H1 (cell line): ENCODE measurements at regions not wholly inside any gene's neighbourhood (a gene's known extent, or its start where the extent isn't known, plus 50 kb on each side); places are given as distances from the start of the nearest gene placed in this dataset.

ENCODE experiments used
- CTCF ChIA-PET: fragments of 300-600 bp; sonication (Branson Sonifier 250); formaldehyde crosslinking; loops from one replicate; lab custom pipeline; 2021; ENCODE audit not compliant: partially characterized antibody; lab: Charles Lee
- POLR2A ChIA-PET: fragments of 300-600 bp; sonication (Branson Sonifier 250); formaldehyde crosslinking; loops from one replicate; lab custom pipeline; 2021; ENCODE audit warnings: inconsistent platforms; ENCODE audit not compliant: partially characterized antibody; lab: Charles Lee
- DNase-seq, 2 experiments: peaks; one replicate each; pipeline versions ENCODE4 v3.0.0 to v3.0.0-alpha.2; 2010 to 2022; ENCODE audit warnings: low spot score in 2 of 2, low read depth in 1 of 2, mixed read lengths in 1 of 2
- FAIRE-seq: peaks from 2 replicates; lab custom pipeline; 2011; peaks lifted over from hg19 to GRCh38; lab: Jason Lieb, UNC
- H2AFZ ChIP-seq: 2 replicates; pipeline ENCODE4 v1.8.1; 2012; ENCODE audit warnings: low read length, inconsistent platforms
- H2AK5ac ChIP-seq: 2 replicates; pipeline ENCODE4 v1.6.1; 2013; ENCODE audit warnings: low read depth, low read length
- H2BK120ac ChIP-seq: replicated peaks from 2 replicates; pipeline ENCODE3; 2013; ENCODE audit warnings: low read depth, low read length, inconsistent platforms
- H2BK12ac ChIP-seq: 2 replicates; pipeline ENCODE4 v1.6.1; 2013; ENCODE audit warnings: low read depth, low read length
- H2BK15ac ChIP-seq: 2 replicates; pipeline ENCODE4 v1.6.1; 2013; ENCODE audit warnings: low read length
- H2BK20ac ChIP-seq: 2 replicates; pipeline ENCODE4 v1.6.1; 2013; ENCODE audit warnings: low read length
- H2BK5ac ChIP-seq: 2 replicates; pipeline ENCODE4 v1.6.1; 2013; ENCODE audit warnings: low read depth, low read length
- H3K14ac ChIP-seq: 2 replicates; pipeline ENCODE4 v1.6.1; 2013; ENCODE audit warnings: inconsistent platforms; ENCODE audit not compliant: insufficient read length
- H3K18ac ChIP-seq: 2 replicates; pipeline ENCODE4 v1.6.1; 2013; ENCODE audit warnings: low read length; ENCODE audit errors: extremely low read depth
- H3K23ac ChIP-seq: 2 replicates; pipeline ENCODE4 v1.6.1; 2013; ENCODE audit warnings: inconsistent platforms; ENCODE audit not compliant: insufficient read length
- H3K23me2 ChIP-seq: 2 replicates; pipeline ENCODE4 v1.6.1; 2013; ENCODE audit warnings: low read depth, low read length
- H3K27ac ChIP-seq: 2 replicates; pipeline ENCODE4 v1.6.1; 2011; ENCODE audit warnings: low read depth, low read length, inconsistent platforms
- H3K27me3 ChIP-seq, 4 experiments: replicated peaks in 1 of 4; 1 replicate in 1 of 4; 2 replicates in 3 of 4; pipeline versions ENCODE4 v1.6.1 to v1.8.1; 2011 to 2013; ENCODE audit warnings: low read length in 3 of 4, mild to moderate bottlenecking in 3 of 4, inconsistent platforms in 2 of 4, mixed read lengths in 2 of 4, moderate library complexity in 1 of 4; ENCODE audit not compliant: control insufficient read depth in 3 of 4, insufficient read depth in 3 of 4; ENCODE audit errors: extremely low read depth in 1 of 4
- H3K36me3 ChIP-seq, 4 experiments: 2 replicates each; pipeline versions ENCODE4 v1.6.1 to v1.8.1; 2011 to 2013; ENCODE audit warnings: mild to moderate bottlenecking in 4 of 4, low read length in 3 of 4, moderate library complexity in 2 of 4, control low read depth in 1 of 4, inconsistent platforms in 1 of 4; ENCODE audit not compliant: insufficient read depth in 4 of 4, control insufficient read depth in 2 of 4
- H3K4ac ChIP-seq: replicated peaks from 2 replicates; pipeline ENCODE3; 2013; ENCODE audit warnings: low read length, low read depth, mixed read lengths, inconsistent platforms; ENCODE audit not compliant: insufficient read length
- H3K4me1 ChIP-seq, 4 experiments: replicated peaks in 1 of 4; 1 replicate in 1 of 4; 2 replicates in 3 of 4; pipeline versions ENCODE4 v1.6.1 to v1.8.1; 2011 to 2013; ENCODE audit warnings: low read length in 3 of 4, inconsistent platforms in 2 of 4, mixed read lengths in 1 of 4; ENCODE audit not compliant: insufficient read depth in 4 of 4, control insufficient read depth in 3 of 4
- H3K4me2 ChIP-seq, 2 experiments: 2 replicates each; pipeline versions ENCODE4 v1.6.1 to v1.8.1; 2011 to 2013; ENCODE audit warnings: low read depth in 2 of 2, low read length in 2 of 2, control low read depth in 1 of 2, inconsistent platforms in 1 of 2, mild to moderate bottlenecking in 1 of 2; ENCODE audit not compliant: insufficient read depth in 1 of 2
- H3K4me3 ChIP-seq, 4 experiments: fragments of 200-600, 300-600 bp in 1 of 4; sonication (generic), shearing (Covaris generic), sonication (Bioruptor Twin) in 1 of 4; 2 replicates each; pipeline versions ENCODE4 v1.5.1 to v1.8.1; 2011 to 2016; ENCODE audit warnings: low read length in 4 of 4, low read depth in 3 of 4, control low read depth in 2 of 4, inconsistent platforms in 2 of 4, mild to moderate bottlenecking in 2 of 4, mixed read lengths in 1 of 4, moderate library complexity in 1 of 4; ENCODE audit not compliant: insufficient read depth in 2 of 4; ENCODE audit errors: extremely low read depth in 1 of 4
- H3K56ac ChIP-seq: replicated peaks from 2 replicates; pipeline ENCODE3; 2013; ENCODE audit warnings: low read depth, mild to moderate bottlenecking, mixed read lengths, low read length, inconsistent platforms; ENCODE audit not compliant: insufficient read length
- H3K79me1 ChIP-seq: 2 replicates; pipeline ENCODE4 v1.6.1; 2013; ENCODE audit warnings: low read depth, low read length, control low read depth
- H3K79me2 ChIP-seq, 2 experiments: 2 replicates each; pipeline versions ENCODE4 v1.6.1 to v1.8.1; 2012 to 2013; ENCODE audit warnings: low read length in 2 of 2, mild to moderate bottlenecking in 2 of 2, inconsistent platforms in 1 of 2; ENCODE audit not compliant: insufficient read depth in 2 of 2, control insufficient read depth in 1 of 2
- H3K9ac ChIP-seq, 4 experiments: replicated peaks in 1 of 4; 1 replicate in 1 of 4; 2 replicates in 3 of 4; pipeline versions ENCODE4 v1.6.1 to v1.8.1; 2011 to 2013; ENCODE audit warnings: low read depth in 3 of 4, low read length in 3 of 4, control low read depth in 2 of 4, mild to moderate bottlenecking in 2 of 4, moderate library complexity in 2 of 4, inconsistent platforms in 1 of 4; ENCODE audit errors: extremely low read depth in 1 of 4
- H3K9me3 ChIP-seq, 2 experiments: 2 replicates each; pipeline versions ENCODE4 v1.6.1 to v1.8.1; 2012 to 2013; ENCODE audit warnings: mild to moderate bottlenecking in 2 of 2, moderate library complexity in 2 of 2, control low read depth in 1 of 2, inconsistent platforms in 1 of 2, low read depth in 1 of 2, low read length in 1 of 2, mixed read lengths in 1 of 2; ENCODE audit not compliant: insufficient read depth in 2 of 2
- H4K20me1 ChIP-seq, 2 experiments: replicated peaks in 1 of 2; 2 replicates each; pipeline versions ENCODE3 to v1.8.1; 2011 to 2013; ENCODE audit warnings: inconsistent platforms in 2 of 2, low read length in 2 of 2, mild to moderate bottlenecking in 1 of 2; ENCODE audit not compliant: insufficient read depth in 2 of 2, control insufficient read depth in 1 of 2
- H4K5ac ChIP-seq: 2 replicates; pipeline ENCODE4 v1.6.1; 2013; ENCODE audit warnings: low read length, low read depth, mixed read lengths, inconsistent platforms; ENCODE audit not compliant: insufficient read length
- H4K8ac ChIP-seq: 2 replicates; pipeline ENCODE4 v1.8.0; 2013; ENCODE audit warnings: mild to moderate bottlenecking, moderate library complexity, low read length, inconsistent platforms; ENCODE audit not compliant: insufficient read depth; ENCODE audit errors: extremely low read depth
- H4K91ac ChIP-seq: replicated peaks from 2 replicates; pipeline ENCODE3; 2013; ENCODE audit warnings: low read length, mixed read lengths, inconsistent platforms; ENCODE audit not compliant: insufficient read length
- EZH2 ChIP-seq: fragments of 200-600 bp; sonication (generic); IDR thresholded peaks from 2 replicates; pipeline ENCODE4 v1.7.1; 2012; ENCODE audit warnings: low read depth, mild to moderate bottlenecking, moderate library complexity, low read length, inconsistent platforms; ENCODE audit not compliant: severe bottlenecking
- RBBP5 ChIP-seq: IDR thresholded peaks from 2 replicates; pipeline ENCODE4 v1.7.1; 2012; ENCODE audit warnings: low read depth, mild to moderate bottlenecking, inconsistent platforms, low read length, moderate library complexity, borderline replicate concordance
- SUZ12 ChIP-seq: fragments of 200-600 bp; sonication (generic); IDR thresholded peaks from 2 replicates; pipeline ENCODE4 v1.6.1; 2012; ENCODE audit warnings: mild to moderate bottlenecking, inconsistent platforms, low read length, moderate library complexity, mixed read lengths
- TEAD4 ChIP-seq: IDR thresholded peaks from 2 replicates; pipeline ENCODE4 v1.6.1; 2012; ENCODE audit warnings: low read depth, low read length, inconsistent platforms, mixed read lengths
- WGBS, 2 experiments: shearing (Covaris generic) in 1 of 2; methylation state at CpG; one replicate each; pipeline versions ENCODE4 v1.1.6 to v1.1.7; 2013 to 2015; ENCODE audit warnings: low lambda C conversion rate in 2 of 2, mixed read lengths in 2 of 2, inconsistent platforms in 1 of 2, low coverage in 1 of 2, missing lambda C conversion rate in 1 of 2; ENCODE audit not compliant: insufficient replicate concordance in 2 of 2, insufficient coverage in 1 of 2, insufficient read length in 1 of 2; ENCODE audit errors: extremely low coverage in 1 of 2, missing lambda C conversion rate in 1 of 2; 5-methylcytosine and 5-hydroxymethylcytosine counted together
- TF ChIP-seq, protein P1 (sequence below), 3 experiments: IDR thresholded peaks; 1 replicate in 2 of 3; 2 replicates in 1 of 3; pipeline versions ENCODE4 v1.5.1 to v1.6.1; 2011; ENCODE audit warnings: low read length in 3 of 3, mild to moderate bottlenecking in 3 of 3, inconsistent platforms in 2 of 3, low read depth in 1 of 3, moderate library complexity in 1 of 3; ENCODE audit not compliant: insufficient read depth in 1 of 3; ENCODE audit errors: control extremely low read depth in 1 of 3
- TF ChIP-seq, protein P2 (sequence below): IDR thresholded peaks from 2 replicates; pipeline ENCODE4 v1.6.1; 2011; ENCODE audit warnings: low read length, improper control_type of control experiment
- TF ChIP-seq, protein P3 (sequence below): IDR thresholded peaks from 2 replicates; pipeline ENCODE4 v1.6.1; 2011; ENCODE audit warnings: low read depth, mild to moderate bottlenecking, low read length; ENCODE audit not compliant: insufficient read depth
- TF ChIP-seq, protein P4 (sequence below): IDR thresholded peaks from 2 replicates; pipeline ENCODE4 v1.6.1; 2012; ENCODE audit warnings: low read length, inconsistent platforms

DNA sequence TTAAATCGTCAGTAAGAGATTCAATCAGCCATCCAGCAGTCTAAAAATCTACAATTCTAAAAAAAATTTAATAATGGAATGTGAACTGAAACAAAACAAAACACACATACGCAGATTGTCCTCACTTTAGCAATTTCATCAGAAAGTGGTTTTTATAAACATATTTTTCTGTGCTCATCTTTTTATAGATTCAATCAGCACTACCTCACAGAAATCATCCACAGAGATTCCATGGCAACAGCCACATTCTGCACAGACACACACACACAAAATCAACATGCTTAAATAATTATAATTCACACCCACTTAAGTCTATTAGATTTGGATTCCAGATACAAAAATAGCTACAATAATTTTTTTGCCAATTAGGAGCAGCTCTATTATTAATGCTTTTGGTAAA lies 149.0 kb upstream of the KCNIP4 start:
- no peaks in the 10 kb centered on the region for H3K4me1 ChIP-seq
- H3K4me2 ChIP-seq, result no peak overlapping the region
- no peak overlapping the region for H3K56ac ChIP-seq
- no peaks in the 10 kb centered on the region for H4K20me1 ChIP-seq
- no peak overlapping the region for H4K5ac ChIP-seq
- no peak overlapping the region for H4K91ac ChIP-seq
- H3K9ac ChIP-seq, result no peak overlapping the region
- no peak overlapping the region for H2BK5ac ChIP-seq
- FAIRE-seq (no peak), DNase-seq (no peak)
- no peak overlapping the region for H3K4ac ChIP-seq
- ChIA-PET CTCF (interaction anchor here (0.9 to 1.6 kb wide), 3 partner anchors 11 to 285 kb away, joined by 3 to 4 read pairs (median 4); no protein-coding TSS in a partner anchor), POLR2A (no interaction called here)
- no peak overlapping the region for H2BK20ac ChIP-seq
- H3K36me3 ChIP-seq, result no peaks in the 10 kb centered on the region
- no peaks in the 10 kb centered on the region for H3K9me3 ChIP-seq
- no peak overlapping the region for H3K14ac ChIP-seq
- H3K27me3 ChIP-seq, result no peaks in the 10 kb centered on the region
- no peak overlapping the region for H2AFZ ChIP-seq
- no peak overlapping the region for H2BK120ac ChIP-seq
- no peak overlapping the region for H2BK15ac ChIP-seq
- H2BK12ac ChIP-seq, result no peak overlapping the region
- H2AK5ac ChIP-seq, result no peak overlapping the region
- H3K27ac ChIP-seq, result no peak overlapping the region
- H3K79me2 ChIP-seq, result no peaks in the 10 kb centered on the region
- H3K4me3 ChIP-seq, result no peak overlapping the region
- WGBS, 2 experiments, result 93% methylated on average over 2 of the region's 2 CpGs; no CpG with 5 or more reads in 1 of the 2 experiments
- H3K23me2 ChIP-seq, result no peaks in the 10 kb centered on the region
- H3K18ac ChIP-seq, result no peak overlapping the region
- no peaks in the 10 kb centered on the region for H3K79me1 ChIP-seq
- no peak overlapping the region for H3K23ac ChIP-seq
- no peak overlapping the region for H4K8ac ChIP-seq
- TF ChIP-seq, protein P1, sequence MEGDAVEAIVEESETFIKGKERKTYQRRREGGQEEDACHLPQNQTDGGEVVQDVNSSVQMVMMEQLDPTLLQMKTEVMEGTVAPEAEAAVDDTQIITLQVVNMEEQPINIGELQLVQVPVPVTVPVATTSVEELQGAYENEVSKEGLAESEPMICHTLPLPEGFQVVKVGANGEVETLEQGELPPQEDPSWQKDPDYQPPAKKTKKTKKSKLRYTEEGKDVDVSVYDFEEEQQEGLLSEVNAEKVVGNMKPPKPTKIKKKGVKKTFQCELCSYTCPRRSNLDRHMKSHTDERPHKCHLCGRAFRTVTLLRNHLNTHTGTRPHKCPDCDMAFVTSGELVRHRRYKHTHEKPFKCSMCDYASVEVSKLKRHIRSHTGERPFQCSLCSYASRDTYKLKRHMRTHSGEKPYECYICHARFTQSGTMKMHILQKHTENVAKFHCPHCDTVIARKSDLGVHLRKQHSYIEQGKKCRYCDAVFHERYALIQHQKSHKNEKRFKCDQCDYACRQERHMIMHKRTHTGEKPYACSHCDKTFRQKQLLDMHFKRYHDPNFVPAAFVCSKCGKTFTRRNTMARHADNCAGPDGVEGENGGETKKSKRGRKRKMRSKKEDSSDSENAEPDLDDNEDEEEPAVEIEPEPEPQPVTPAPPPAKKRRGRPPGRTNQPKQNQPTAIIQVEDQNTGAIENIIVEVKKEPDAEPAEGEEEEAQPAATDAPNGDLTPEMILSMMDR (IDR thresholded peaks at IDR 0.05; ENCODE audit: control extremely low read depth in 1 of 3, insufficient read depth in 1 of 3, low read depth in 1 of 3, low read length in 3 of 3), result no peak
- TF ChIP-seq, protein P2, sequence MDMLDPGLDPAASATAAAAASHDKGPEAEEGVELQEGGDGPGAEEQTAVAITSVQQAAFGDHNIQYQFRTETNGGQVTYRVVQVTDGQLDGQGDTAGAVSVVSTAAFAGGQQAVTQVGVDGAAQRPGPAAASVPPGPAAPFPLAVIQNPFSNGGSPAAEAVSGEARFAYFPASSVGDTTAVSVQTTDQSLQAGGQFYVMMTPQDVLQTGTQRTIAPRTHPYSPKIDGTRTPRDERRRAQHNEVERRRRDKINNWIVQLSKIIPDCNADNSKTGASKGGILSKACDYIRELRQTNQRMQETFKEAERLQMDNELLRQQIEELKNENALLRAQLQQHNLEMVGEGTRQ, result no peak
- TF ChIP-seq, protein P3, sequence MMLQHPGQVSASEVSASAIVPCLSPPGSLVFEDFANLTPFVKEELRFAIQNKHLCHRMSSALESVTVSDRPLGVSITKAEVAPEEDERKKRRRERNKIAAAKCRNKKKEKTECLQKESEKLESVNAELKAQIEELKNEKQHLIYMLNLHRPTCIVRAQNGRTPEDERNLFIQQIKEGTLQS, result no peak
- TF ChIP-seq, protein P4, sequence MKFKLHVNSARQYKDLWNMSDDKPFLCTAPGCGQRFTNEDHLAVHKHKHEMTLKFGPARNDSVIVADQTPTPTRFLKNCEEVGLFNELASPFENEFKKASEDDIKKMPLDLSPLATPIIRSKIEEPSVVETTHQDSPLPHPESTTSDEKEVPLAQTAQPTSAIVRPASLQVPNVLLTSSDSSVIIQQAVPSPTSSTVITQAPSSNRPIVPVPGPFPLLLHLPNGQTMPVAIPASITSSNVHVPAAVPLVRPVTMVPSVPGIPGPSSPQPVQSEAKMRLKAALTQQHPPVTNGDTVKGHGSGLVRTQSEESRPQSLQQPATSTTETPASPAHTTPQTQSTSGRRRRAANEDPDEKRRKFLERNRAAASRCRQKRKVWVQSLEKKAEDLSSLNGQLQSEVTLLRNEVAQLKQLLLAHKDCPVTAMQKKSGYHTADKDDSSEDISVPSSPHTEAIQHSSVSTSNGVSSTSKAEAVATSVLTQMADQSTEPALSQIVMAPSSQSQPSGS, result no peak
- TF ChIP-seq EZH2, result no peak
- no peak for TF ChIP-seq TEAD4
- no peak for TF ChIP-seq RBBP5
- TF ChIP-seq SUZ12, result no peak
